ENCODE measurements at regions not wholly inside any gene's neighbourhood (a gene's known extent, or its start where the extent isn't known, plus 50 kb on each side); places are given as distances from the start of the nearest gene placed in this dataset.

DNA sequence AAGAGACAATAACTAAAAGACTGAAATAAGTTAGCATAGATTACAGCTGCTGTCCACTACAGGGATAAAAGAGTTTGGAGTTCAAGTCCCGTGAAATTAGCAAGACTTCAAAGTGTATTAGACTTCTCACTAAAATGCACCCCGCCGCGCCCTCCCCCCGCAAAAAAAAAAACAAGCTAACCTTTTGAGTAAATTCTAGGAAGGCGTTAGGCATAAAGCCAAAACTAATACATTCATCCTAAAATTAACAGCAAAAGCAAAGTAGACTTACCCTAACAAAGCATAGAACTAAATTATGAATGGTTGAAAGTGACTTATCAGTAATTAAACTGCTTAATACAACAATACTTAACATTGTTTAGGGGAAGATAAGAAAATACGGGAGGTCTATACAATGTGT is 581.0 kb upstream of the CHORDC1 start:
- DNase-seq = no peak

DNA sequence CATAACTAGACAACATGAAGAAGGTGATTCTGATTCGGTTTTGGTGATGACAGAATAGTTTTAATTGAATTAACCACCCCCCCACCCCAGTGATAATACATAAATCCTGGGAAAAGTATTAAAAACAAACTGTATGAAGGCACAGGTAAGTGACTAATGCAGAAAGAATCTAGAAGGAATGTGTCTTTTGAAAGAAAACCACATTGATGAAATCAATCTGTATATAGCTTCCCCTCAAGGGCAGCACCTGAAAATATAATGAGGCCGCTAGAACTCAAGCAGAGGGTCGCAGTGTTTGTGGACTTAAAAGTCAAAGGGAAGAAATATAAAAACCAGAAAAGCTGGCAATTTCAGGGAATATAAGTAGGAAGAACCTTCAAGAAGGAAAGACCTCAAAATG is 580.5 kb upstream of the CHORDC1 start:
- DNase-seq = no peak

DNA sequence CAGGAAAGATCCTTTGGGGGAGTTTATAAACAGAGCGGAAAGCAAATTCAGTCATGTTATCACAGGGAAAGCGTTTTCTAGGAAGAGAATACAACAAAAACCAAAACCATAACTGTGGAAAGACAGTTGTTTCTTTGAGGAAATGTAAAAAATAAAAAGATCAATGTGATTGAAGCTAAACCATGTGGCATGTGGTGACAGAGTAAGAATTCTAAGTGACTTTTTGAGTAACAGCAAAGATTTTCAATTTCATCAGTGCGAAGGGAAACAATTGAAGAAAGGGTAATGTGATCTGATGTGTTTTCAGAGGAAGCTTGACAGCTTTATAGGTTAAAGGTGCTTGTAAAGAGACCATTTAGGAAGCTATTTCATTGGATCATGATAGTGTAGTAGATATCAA is 575.9 kb upstream of the CHORDC1 start:
- no peak for DNase-seq

DNA sequence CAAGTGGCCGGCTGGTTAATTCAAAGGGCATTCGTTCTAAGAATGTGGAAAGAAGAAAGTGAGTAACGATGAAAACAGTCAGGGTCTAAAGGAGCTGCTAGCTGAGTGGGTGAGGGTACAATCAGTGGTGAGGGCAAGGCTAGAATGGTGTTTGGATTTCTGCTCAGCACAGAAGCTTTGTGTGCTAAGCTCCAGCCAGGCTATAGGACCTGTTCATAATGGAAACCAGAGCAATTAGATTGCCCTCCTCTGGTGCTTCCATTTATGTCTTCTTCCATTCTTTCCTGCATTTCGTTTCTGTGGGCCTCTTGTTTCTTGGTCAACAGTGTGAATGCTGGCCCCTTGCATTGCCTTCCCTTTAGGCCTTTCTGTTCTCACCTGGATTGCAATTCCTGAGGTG is 572.9 kb upstream of the CHORDC1 start:
- no peak for DNase-seq

DNA sequence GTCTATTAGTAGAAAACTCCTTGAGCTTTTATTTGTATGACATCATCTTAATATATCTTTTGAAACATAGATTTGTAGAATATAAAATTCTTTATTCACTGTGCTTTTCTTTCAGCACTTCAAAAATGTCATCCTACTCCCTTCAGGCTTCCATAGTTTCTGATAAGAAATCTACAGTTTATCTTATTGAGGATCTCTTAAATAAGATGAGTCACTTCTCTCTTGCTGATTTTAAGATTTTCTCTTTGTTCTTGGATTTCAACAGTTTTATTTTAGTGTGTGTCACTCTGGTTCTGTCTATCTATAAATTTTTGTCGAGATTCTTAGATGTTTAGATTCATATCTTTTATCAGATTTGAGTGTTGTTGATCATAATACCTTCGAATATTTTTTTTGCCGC is 566.1 kb upstream of the CHORDC1 start:
- no peak for DNase-seq

DNA sequence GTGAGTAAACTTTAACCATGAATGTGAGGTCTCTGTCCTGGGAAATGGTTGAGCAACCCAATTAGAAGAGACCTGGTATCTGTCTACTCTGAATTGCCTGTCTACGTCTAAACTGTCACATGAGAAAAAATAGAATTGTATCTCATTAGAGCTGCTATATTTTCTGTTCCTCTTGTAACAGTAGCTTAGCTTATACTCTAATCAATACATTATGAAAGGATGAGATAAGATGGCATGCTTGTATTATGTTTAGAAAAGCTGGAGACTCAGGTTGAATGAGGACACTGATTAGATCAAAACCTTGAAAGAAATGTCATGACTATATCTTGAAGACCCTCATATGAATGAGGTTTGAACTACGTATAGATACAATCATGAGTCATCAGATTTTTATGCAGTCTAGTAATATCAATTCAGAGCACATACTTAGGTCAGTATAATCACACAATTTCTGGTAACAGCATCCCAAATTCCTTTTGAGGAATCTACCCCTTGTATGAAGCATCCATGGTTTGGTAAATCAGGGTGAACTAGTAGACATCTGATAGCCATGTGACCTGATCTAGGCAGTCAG is 561.5 kb upstream of the CHORDC1 start:
- DNase-seq = no peak

DNA sequence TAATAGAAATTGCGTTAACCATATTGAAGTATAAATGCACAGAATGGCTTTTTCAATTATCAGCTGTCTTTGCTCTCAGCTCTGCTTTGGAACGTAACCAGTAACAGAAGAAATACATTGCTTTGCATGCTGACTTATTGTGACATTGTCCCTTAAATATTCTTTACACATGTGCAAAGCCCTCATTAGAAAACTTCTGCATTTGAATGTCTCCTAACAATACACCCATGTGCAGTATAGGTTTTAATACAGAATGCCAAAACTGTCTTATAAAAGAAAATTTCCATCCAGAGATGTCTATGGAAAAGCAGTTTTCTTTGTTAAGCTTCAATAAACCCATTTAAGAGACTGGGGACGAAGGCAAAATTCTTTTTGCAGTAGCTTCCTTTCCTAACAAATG is 560.3 kb upstream of the CHORDC1 start:
- DNase-seq = no peak

DNA sequence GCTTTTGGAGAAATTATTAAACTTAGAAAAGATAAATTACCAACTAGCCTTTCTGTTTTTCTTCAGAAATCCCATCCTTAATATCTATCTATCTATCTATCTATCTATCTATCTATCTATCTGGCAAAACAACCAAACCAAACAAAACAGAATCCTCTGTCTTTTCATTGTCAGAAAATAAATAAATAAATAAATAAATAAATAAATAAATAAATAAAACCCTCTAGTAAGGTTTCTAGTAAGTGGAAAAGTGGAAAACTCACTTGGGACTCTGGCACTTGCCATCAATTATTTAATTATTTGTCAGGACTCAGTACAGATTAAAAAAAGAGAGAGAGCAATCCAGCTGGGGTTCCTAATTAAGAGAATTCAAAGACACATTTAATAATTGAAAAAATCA is 556.2 kb upstream of the CHORDC1 start:
- no peak for DNase-seq

DNA sequence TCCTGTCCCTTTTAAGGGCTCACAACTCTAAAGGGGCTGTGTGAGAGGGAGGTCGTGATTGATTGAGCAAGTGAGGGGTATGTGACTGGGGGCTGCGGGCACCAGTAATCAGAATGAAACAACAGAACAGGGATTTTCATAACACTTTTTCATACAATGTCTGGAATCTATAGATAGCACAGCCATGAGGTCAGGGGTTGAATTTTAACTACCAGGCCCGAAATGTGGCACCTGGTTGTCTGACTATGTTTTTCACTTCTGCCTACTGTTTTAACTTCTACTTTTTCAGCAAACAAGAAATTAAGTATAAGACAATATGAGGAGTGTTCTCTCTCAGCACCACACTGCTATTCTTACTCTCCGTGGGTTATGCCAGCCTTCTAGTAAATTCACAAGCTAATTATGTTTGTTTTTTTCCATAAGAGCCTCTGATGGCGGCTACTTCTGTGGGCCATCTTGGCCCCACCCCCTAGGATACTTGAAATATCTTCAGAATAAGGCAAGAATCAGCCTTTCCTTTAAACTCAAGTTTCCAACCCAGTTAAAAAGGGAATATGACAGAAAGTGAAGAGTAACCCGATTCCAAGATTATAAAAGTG is 552.8 kb upstream of the CHORDC1 start:
- no peak for DNase-seq

DNA sequence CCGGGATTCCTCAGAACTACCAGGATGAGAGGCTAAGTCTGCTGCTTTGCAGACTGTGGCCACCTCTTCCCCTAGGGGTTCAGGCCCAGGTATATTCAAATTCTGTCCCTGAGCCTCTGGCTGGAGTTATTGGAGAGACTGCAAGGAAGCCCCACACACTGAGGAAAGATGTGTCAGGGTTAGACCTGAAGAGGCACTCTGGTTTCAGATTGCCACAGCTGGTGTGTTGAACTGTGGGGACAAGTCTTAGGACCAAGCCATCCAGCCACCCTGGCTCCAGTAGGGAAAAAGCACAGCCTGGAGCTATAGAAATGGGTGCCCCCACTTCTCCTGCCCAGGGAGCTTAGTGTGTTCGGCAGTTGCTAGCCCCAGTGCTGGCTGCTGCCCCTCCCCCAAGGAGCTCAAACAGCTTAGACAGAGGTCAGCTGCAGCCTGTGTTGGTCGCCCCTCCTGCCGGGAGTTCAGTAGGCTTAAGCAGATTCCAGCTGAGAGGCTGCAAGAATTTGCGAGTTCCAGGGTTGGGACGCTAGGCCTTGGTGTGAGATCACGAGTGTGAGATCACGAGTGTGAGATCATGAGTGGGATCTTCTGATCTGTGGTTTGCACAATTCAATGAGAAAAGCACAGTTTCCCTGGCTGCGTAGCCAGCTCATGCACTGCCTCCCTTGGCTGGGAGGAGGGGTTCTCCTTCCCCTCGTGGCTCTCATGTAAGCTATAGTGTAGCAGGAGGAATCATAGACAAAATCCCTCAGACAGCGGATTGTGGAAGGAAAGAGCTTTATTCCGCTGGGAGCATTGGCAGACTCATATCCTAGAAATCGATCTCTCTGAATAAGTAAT is 552.1 kb upstream of the CHORDC1 start:
- no peak for DNase-seq

DNA sequence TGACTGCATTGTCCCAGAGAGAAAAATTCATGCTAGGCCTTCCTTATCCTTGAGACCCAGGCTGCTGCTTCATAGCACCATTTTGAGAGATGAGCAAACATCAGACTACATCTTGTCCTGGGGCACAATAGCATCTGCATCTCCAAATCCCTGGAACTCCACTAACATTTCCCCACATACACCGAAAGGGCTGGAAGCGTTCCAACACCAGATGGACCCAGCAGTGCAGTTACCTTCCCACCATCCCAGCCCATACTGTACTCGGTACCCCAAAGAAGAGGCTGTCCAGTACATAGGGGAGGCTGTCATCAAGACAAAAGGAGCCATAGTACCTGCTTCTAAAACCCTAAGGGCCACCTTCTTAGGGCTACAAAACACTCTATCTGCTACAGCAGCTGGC is 547.2 kb upstream of the CHORDC1 start:
- no peak for DNase-seq

DNA sequence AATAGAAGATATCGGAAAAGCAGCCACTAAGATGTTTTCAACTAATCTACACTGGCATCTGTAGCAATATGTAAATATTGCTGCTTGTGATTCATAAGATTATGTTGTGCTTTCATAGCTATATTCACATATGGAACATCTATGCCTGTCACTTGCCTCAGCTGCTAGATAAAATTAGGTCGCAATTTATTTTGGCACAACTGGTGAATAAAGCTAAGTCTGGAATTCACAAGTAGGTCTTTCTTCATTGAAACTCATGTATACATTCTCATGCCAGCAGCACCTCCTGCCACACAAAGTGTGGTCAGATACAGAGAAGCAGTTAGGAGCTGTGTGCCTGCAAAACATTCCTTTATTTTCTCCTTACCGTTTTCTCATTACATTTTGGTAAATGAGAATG is 543.3 kb upstream of the CHORDC1 start:
- DNase-seq = no peak

DNA sequence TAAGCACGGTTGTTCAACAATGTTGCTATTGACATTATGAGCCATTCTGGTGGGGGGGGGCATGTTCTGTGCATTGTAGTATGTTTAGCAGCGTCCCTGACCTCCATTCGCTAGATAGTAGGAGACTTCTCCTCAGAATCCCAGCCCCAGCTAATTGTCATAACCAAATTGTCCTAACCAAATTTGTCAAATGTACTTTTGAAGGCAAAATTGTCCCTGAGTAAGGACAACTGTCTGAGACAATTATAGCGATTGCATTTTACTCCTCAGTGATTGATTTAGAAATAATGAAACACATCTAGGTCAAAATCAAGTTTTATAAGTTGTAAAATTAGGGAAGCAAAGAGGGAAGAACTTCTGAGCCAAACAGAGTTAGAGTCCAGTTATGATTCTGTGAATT is 541.8 kb upstream of the CHORDC1 start:
- DNase-seq = no peak

DNA sequence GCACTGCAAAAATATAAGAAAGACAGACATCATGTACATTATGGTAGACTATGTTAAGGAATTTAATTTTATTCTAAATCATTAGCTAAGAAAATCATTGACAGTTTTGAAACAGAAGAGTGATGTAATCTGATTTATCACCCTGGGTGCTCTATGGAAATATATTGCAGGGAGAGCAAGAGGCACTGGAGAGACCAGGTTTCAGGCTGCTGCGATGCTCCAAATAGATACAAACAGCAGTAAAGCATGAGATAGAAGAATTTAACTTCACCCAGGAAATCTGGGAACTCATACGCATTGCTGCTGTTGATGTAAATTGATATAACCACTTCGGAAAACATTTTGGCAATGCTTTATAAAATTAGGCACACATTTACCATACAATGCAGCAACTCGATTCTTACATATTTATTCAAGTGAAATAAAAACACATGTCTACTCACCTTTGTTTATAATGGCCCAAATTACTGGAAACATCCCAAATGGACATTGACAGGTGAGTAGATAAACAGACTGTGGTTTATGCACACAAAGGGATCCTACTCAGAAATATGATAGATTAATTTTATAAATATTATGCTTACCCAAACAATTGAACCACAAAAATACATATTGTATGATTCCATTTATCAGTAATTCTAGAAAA is 535.1 kb upstream of the CHORDC1 start:
- DNase-seq = no peak

DNA sequence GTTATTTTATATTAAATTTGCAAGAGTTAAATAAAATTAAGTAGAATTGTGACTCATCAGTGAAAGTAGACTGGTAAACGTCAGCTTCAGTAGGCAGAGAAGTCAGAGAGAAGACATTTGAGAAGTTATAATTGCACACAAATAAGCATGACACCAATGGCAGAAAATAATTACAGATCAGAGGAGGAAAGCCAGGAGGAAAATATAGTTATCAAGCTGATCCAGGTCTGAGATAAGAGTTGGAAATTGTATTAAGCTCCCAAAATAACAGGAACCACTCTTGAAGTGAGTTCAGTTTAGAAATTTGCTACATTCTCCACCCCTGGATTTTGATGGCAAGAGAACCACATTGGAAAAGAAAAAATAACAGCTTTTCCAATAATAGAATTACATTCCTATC is 533.8 kb upstream of the CHORDC1 start:
- no peak for DNase-seq

DNA sequence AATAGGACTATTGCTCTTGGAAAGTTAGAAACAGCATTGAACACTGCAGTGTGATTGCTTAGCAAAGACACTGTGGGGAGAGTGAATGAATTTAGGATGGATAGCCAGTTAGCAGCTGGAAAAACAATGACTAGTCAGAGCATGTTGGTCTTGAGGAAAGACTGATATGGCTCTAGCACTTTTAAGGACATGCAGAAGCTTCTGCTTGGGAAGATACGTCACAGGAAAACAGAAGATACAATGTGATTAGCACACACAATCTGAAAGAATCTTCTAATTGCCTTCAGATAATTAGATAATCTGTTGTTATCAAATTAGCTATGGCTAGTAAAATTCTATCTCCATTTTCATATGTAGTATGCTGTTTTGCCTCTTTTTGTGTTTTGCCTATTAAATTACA is 530.7 kb upstream of the CHORDC1 start:
- no peak for DNase-seq

DNA sequence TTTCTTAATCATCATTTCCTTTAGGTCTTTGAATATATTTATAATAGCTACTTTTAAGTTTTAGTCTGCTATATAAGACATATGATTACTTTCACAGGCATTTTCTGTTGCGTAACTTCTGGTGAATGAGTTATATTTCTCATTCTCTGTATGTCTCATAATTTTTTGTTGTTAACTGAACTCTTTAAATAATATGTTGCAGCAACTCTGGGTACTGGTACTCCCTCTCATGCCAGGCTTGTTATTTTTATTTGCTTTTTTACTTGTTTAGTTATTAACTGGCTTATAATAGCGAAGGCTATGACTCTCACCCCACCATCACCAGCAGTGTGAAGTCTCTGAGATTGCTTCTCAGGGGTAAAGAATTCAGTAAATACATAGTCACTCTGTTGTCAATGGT is 524.2 kb upstream of the CHORDC1 start:
- DNase-seq = no peak

DNA sequence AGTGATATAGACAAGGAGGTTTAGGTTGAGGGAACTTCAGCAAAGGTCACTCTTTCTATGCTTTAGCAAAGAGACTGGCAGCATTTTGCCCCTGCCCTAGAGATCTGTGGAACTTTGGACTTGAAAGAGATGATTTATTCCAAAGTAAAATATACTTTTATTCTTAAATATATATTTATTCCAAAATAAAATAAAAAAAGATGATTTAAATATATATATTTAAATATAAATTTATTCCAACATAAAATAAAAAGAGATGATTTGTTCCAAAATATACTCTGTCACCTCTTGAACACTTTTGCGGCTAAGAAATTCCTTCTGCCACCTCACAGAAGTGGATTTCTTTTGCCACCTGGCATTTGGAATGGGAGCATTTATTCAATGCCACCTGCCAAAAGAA is 521.3 kb upstream of the CHORDC1 start:
- DNase-seq = no peak

DNA sequence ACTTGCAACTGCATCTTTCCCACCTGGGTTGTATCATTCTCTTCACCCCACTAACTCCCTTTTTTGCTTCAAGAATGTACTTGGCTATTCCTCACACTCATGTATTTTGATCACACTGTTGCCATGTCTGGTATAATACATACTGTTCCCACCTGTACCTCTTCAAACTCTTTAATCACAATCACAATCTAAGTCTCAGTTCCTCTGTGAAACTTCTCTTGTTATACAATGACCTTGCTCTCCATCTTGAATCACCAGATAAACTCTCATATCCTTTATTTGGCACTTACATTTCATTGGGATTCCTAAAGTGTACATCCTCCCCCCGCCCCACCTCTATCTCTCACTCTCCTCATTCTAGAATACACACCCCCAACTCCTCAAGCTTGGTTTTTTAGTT is 516.0 kb upstream of the CHORDC1 start:
- DNase-seq = no peak

DNA sequence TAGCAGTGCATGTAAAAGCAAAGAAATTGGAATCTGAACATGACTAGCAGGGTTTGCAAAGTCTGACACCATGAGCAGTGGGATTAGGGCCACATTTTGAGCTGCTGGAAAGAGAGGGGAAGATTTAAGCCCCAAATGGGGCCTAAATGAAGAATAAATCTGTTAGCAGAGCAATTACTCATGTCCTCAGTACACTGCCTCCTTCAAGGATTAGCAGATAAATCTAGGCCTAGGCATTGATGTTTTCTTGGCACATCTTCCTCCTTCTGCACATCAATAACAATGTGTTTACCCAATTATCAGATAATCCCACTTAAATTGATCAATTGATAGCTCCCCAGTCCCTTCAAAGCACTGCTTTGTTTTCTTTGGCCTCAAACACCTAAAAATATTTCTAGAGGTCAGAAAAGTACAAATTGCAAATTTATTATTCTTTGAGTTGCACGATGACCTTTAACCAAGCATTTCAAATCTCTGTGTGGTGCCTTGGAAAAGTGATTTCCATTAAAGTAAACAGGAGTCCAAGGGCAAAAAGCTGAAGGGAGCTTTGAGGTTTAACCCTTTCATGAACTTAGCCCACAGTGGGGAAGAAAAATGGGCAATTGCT is 514.7 kb upstream of the CHORDC1 start:
- no peak for DNase-seq

DNA sequence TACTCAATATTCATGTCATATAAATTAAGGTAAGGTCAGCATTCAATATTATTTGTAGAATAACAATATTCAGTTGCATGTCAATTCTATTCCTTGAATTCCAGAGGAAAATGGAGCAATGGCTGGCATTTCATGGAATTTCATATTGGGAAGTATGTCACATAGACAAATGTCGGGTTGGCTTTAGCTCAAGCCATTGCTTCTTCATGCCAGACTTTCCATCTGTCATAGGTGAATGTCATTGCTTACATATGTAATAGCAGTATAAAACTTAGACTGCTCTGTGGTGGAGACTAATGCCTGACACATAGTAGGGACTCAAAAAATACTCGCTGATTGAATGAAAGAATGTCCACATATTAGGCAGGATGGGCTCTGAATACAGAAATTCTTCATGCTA is 509.6 kb upstream of the CHORDC1 start:
- no peak for DNase-seq

DNA sequence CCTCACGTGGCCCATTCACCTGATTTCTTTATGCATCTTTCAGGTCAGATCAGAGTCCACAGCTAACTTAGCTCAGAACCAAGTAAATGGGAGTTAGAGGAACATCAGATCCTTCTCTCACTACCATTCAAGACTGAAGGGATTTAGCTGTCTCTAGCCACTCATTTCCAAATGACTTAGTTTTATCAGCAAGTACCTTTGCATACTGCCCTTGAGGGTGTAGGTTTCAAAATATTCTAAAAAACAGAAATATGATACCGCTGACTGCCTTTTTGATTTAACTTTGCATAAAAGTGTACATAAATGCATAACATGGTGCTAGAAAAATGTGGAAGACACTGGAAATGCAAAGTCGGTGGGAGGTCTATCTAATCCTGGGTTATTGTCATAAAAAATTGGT is 500.6 kb upstream of the CHORDC1 start:
- no peak for DNase-seq

DNA sequence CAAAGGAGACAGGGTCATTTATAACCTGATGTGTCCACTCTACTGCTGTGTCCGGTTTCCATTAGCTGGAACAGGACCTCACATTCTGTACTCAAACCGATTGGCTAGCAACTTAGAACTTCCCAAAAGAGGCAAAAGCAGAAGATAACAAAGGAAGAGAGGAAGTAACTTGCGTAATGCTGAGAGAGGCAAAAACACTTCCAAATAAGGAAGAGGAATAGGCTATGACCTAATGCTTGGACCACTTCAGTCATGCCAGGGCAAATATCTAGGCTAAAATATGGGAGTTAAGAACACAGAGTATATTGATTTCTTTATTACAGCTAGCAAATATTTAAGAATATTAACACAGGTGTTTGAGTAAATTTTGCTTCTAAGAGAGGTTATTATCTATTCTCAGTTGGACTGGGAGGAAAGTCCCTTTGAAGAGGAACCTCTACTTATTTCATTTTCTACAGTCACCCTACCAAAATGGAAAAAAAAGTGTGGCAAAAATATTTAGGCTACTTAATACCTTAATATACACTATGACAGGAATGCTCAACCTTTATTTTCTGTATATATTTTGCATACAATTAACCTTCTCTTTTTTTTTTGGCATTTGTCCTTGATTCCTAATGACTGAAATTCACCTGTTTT is 499.8 kb upstream of the CHORDC1 start:
- DNase-seq = no peak
